Gastroesophageal sphincter (tissue), 4 donors: ENCODE measurements at regions not wholly inside any gene's neighbourhood (a gene's known extent, or its start where the extent isn't known, plus 50 kb on each side); places are given as distances from the start of the nearest gene placed in this dataset.

Source experiments
- ATAC-seq: fragments of 150-250 bp; one replicate; pipeline ENCODE4 v1.9.1; 2016; ENCODE audit warnings: mild to moderate bottlenecking, moderate library complexity
- H3K27ac ChIP-seq, 4 donors: fragments of 200-600 bp; sonication (generic) in 3 of 4; 1 replicate in 3 of 4; 2 replicates in 1 of 4; pipeline ENCODE4 v1.5.1; 2016 to 2019
- H3K27me3 ChIP-seq: fragments of 200-600 bp; sonication (generic); one replicate; pipeline ENCODE4 v1.5.1; 2019
- H3K36me3 ChIP-seq, 2 donors: fragments of 200-600 bp; sonication (generic); one replicate each; pipeline ENCODE4 v1.5.1; 2019; ENCODE audit warnings: control low read depth in 1 of 2
- H3K4me1 ChIP-seq, 3 donors: fragments of 200-600 bp; sonication (generic); 1 replicate in 2 of 3; 2 replicates in 1 of 3; pipeline ENCODE4 v1.5.1; 2016 to 2019; ENCODE audit warnings: control low read depth in 2 of 3
- H3K4me3 ChIP-seq, 2 donors: fragments of 200-600 bp; sonication (generic); one replicate each; pipeline ENCODE4 v1.5.1; 2019; ENCODE audit warnings: mild to moderate bottlenecking in 1 of 2, moderate library complexity in 1 of 2
- H3K9me3 ChIP-seq, 3 donors: fragments of 200-600 bp; sonication (generic); one replicate each; pipeline ENCODE4 v1.5.1; 2017 to 2019; ENCODE audit warnings: control low read depth in 2 of 3
- EP300 ChIP-seq: sonication (generic); formaldehyde crosslinking; IDR thresholded peaks from one replicate; pipeline ENCODE4 v1.6.1; 2017; ENCODE audit warnings: antibody characterized with exemption, mild to moderate bottlenecking
- POLR2A ChIP-seq, 2 donors: fragments of 450-650 bp; IDR thresholded peaks; one replicate each; pipeline ENCODE4 v1.6.1; 2017; ENCODE audit warnings: antibody characterized with exemption in 2 of 2, mild to moderate bottlenecking in 2 of 2, moderate library complexity in 1 of 2
- POLR2AphosphoS5 ChIP-seq: sonication (generic); formaldehyde crosslinking; IDR thresholded peaks from one replicate; pipeline ENCODE4 v1.6.1; 2017; ENCODE audit warnings: antibody characterized with exemption
- WGBS, 2 donors: methylation state at CpG; one replicate each; pipeline ENCODE4 v1.1.5; 2018; ENCODE audit warnings: low coverage in 1 of 2; 5-methylcytosine and 5-hydroxymethylcytosine counted together
- TF ChIP-seq, protein P1 (sequence below), 4 experiments: fragments of 200-600 bp in 2 of 4; fragments of 450-650 bp in 2 of 4; sonication (generic) in 1 of 4; IDR thresholded peaks; one replicate each; pipeline ENCODE4 v1.5.1; 2017 to 2019; ENCODE audit warnings: antibody characterized with exemption in 4 of 4, mild to moderate bottlenecking in 2 of 4, moderate library complexity in 2 of 4

- peak overlapping the region; percentile 45 to 88 (median 82) for H3K27ac ChIP-seq
- no peaks in the 10 kb centered on the region for H3K36me3 ChIP-seq
- H3K4me3 ChIP-seq: no peak overlapping the region
- peaks cover 8 to 44% (median 13%) of the 10 kb centered on the region in 3 donors for H3K4me1 ChIP-seq
- no peak for TF ChIP-seq POLR2A (IDR thresholded peaks at IDR 0.05)
- ATAC-seq: no peak
- 73 to 85% methylated on average over 5 of the region's 5 CpGs for WGBS, 2 donors
- no peaks in the 10 kb centered on the region for H3K9me3 ChIP-seq
- no peaks in the 10 kb centered on the region for H3K27me3 ChIP-seq
Measured at GRCh38 chr6:14439419-14439818, 321.8 kb downstream of the CD83 start.

GRCh38 chr6:14440215-14440910 is 322.8 kb downstream of the CD83 start:
- Histone ChIP-seq H3K4me3 (no peak overlapping the region), H3K27ac (peak overlapping the region; percentile 78 to 98 (median 87))

GRCh38 chr6:14440940-14441781 is 323.6 kb downstream of the CD83 start:
- Histone ChIP-seq H3K4me1 (peaks cover 8 to 35% (median 13%) of the 10 kb centered on the region in 3 donors), H3K4me3 (peak overlapping the region; percentile 12 to 21), H3K27ac (peak overlapping the region; percentile 78 to 98 (median 87)), H3K36me3 (no peaks in the 10 kb centered on the region), H3K27me3 (no peaks in the 10 kb centered on the region), H3K9me3 (no peaks in the 10 kb centered on the region)
- 12% methylated on average over 9 to 11 of the region's 13 CpGs for WGBS, 2 donors
- ATAC-seq: peak; percentile 93
- TF ChIP-seq POLR2AphosphoS5 (peak; percentile 48), POLR2A (IDR thresholded peaks at IDR 0.05) (no peak), EP300 (no peak)
- TF ChIP-seq, protein P1, sequence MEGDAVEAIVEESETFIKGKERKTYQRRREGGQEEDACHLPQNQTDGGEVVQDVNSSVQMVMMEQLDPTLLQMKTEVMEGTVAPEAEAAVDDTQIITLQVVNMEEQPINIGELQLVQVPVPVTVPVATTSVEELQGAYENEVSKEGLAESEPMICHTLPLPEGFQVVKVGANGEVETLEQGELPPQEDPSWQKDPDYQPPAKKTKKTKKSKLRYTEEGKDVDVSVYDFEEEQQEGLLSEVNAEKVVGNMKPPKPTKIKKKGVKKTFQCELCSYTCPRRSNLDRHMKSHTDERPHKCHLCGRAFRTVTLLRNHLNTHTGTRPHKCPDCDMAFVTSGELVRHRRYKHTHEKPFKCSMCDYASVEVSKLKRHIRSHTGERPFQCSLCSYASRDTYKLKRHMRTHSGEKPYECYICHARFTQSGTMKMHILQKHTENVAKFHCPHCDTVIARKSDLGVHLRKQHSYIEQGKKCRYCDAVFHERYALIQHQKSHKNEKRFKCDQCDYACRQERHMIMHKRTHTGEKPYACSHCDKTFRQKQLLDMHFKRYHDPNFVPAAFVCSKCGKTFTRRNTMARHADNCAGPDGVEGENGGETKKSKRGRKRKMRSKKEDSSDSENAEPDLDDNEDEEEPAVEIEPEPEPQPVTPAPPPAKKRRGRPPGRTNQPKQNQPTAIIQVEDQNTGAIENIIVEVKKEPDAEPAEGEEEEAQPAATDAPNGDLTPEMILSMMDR (IDR thresholded peaks at IDR 0.05): no peak

More at GRCh38 chr6:14440215-14440910, 322.8 kb downstream of the CD83 start:
- WGBS, 2 donors: 50 to 100% methylated on average over 2 to 4 of the region's 4 CpGs
- peaks cover 8 to 36% (median 13%) of the 10 kb centered on the region in 3 donors for H3K4me1 ChIP-seq
- no peak for ATAC-seq
- H3K36me3 ChIP-seq: no peaks in the 10 kb centered on the region
- TF ChIP-seq POLR2AphosphoS5 (no peak), EP300 (no peak), POLR2A (IDR thresholded peaks at IDR 0.05) (no peak)
- TF ChIP-seq, protein P1 (IDR thresholded peaks at IDR 0.05): no peak
- no peaks in the 10 kb centered on the region for H3K9me3 ChIP-seq
- H3K27me3 ChIP-seq: no peaks in the 10 kb centered on the region

GRCh38 chr6:14442242-14442641 is 324.7 kb downstream of the CD83 start:
- ATAC-seq: no peak
- WGBS, 2 donors: 79 to 86% methylated on average over 7 to 8 of the region's 11 CpGs

More at GRCh38 chr6:14442242-14442641, 324.7 kb downstream of the CD83 start:
- H3K9me3 ChIP-seq: no peaks in the 10 kb centered on the region
- no peaks in the 10 kb centered on the region for H3K36me3 ChIP-seq
- H3K4me3 ChIP-seq: no peak overlapping the region
- peaks cover 8 to 35% (median 13%) of the 10 kb centered on the region in 3 donors for H3K4me1 ChIP-seq
- H3K27ac ChIP-seq: peak overlapping the region in 3 of 4 donors; percentile 78 to 88 (median 86)
- H3K27me3 ChIP-seq: no peaks in the 10 kb centered on the region
- TF ChIP-seq EP300 (no peak), POLR2AphosphoS5 (no peak)
- TF ChIP-seq, protein P1 (IDR thresholded peaks at IDR 0.05): no peak
